D721Med (cell line): ENCODE measurements at regions not wholly inside any gene's neighbourhood (a gene's known extent, or its start where the extent isn't known, plus 50 kb on each side); places are given as distances from the start of the nearest gene placed in this dataset.

ENCODE experiments used
- DNase-seq: peaks from one replicate; pipeline ENCODE4 v3.0.0; 2011; ENCODE audit warnings: low spot score; ENCODE audit not compliant: insufficient read length
- FAIRE-seq: peaks from 2 replicates; lab custom pipeline; 2011; peaks lifted over from hg19 to GRCh38; lab: Jason Lieb, UNC
- TF ChIP-seq, protein P1 (sequence below): IDR thresholded peaks from 2 replicates; pipeline ENCODE4 v1.5.1; 2012; ENCODE audit warnings: mild to moderate bottlenecking, control low read depth; ENCODE audit not compliant: insufficient read depth; ENCODE audit errors: missing control alignments

DNA sequence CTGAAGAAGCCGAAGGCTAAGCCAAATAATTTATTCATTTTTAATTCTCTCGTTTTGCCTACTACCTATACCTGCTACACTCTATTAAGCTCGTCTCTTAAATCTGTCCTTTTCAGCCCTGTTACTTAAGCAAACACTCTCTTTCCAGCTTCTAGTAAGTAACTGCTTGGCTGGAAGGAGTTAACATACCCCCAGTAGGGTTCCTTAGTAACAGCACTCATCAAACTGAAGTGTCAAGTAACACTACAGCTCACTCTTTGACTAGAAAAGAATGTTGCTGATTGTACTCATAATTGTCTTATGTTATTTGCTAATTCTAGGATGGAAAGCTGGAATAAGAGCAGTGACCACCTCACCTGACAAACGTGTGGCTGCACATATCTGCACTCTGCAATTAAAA, 120.0 kb upstream of the SCN7A start:
- TF ChIP-seq, protein P1, sequence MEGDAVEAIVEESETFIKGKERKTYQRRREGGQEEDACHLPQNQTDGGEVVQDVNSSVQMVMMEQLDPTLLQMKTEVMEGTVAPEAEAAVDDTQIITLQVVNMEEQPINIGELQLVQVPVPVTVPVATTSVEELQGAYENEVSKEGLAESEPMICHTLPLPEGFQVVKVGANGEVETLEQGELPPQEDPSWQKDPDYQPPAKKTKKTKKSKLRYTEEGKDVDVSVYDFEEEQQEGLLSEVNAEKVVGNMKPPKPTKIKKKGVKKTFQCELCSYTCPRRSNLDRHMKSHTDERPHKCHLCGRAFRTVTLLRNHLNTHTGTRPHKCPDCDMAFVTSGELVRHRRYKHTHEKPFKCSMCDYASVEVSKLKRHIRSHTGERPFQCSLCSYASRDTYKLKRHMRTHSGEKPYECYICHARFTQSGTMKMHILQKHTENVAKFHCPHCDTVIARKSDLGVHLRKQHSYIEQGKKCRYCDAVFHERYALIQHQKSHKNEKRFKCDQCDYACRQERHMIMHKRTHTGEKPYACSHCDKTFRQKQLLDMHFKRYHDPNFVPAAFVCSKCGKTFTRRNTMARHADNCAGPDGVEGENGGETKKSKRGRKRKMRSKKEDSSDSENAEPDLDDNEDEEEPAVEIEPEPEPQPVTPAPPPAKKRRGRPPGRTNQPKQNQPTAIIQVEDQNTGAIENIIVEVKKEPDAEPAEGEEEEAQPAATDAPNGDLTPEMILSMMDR: no peak
- FAIRE-seq: no peak
- no peak for DNase-seq

DNA sequence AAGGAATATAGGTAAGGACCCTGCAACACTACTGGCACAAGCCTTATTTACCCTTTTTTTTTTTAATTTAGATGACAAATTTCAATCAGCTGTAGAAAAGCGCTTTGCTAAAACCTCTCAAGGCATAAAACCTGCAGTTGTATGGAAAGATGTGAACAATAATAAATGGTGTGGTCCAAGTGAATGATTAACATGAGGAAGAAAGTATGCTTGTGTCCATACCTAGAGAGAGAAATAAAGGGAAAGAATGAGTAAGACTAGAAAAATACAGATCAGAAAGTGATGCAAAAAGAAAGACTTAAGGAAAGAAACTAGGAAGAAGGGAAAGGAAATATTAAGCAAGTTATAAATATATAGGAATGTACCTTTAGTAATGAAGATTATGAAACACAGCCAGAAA, 119.2 kb upstream of the SCN7A start:
- DNase-seq (no peak), FAIRE-seq (no peak)
- TF ChIP-seq, protein P1: no peak

DNA sequence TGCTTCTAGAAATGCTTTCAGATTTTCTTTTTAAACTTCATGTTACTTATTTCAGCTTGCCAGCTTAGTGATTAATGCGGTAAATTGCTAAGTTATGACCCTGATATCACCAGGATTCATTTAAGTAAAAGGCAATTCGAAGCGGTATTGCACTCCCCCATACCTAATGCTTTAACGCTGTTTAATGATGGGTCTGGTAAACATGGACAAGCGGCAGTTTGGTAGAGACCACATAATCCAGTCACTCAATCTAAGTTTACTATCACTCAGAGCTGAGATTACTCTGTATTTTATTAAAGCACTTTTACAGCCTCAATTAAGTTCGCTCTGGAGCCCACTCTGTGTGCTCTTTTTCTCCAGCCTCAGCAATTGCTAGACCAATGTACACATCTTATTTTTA, 118.2 kb upstream of the SCN7A start:
- no peak for DNase-seq
- TF ChIP-seq, protein P1: no peak
- no peak for FAIRE-seq

DNA sequence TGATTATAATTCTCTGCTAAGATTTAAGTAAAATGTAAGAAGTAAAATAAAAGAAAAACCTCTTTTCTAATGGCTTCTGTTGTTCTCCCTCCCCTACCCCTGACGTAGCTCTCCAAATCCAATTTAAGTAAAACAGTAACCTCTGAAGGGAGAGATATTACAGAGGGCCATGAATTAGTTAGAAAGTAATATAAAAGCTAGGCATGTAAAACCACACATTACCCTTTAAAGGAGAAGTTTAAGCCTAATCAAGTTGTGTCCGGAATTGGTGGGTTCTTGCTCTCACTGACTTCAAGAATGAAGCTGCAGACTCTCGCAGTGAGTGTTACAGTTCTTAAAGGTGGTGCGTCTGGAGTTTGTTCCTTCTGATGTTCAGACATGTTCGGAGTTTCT, 116.9 kb upstream of the SCN7A start:
- DNase-seq (no peak), FAIRE-seq (no peak)
- TF ChIP-seq, protein P1: no peak

DNA sequence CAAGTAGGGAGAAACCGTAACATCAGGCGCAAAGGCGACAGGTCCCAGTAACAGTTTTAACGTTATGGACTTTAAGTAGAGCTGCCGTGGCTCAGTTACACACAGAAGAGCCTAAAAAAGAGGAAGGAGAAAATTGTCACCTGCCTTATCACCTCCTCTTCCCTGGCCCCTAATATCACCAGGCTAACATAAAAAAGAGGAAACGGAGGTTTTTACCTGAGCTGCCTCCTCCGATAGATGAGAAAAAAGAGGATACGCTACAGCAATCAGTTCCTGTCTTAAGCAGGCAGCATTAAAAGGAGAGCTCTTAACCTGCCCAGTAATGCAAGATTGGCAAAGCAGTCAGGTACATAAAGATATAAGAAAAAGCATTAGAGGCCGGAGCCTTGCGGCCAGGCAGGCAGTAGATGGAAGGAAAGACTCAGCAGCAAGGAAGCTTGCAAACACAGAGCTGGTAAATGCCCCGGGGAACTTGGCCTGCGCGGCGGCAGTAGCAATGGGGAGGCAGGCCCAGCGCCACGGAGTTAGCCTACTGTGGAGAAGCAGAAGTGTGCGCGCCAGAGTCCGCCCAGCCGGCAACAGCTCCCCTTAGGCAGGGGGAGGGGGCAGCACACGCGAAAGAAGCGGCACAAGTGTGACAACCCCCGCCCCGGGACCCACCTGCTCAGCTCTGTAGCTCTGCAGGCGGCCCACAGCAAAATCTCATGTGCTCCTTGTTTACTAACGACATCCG, 116.3 kb upstream of the SCN7A start:
- TF ChIP-seq, protein P1: no peak
- DNase-seq: no peak
- FAIRE-seq: no peak

DNA sequence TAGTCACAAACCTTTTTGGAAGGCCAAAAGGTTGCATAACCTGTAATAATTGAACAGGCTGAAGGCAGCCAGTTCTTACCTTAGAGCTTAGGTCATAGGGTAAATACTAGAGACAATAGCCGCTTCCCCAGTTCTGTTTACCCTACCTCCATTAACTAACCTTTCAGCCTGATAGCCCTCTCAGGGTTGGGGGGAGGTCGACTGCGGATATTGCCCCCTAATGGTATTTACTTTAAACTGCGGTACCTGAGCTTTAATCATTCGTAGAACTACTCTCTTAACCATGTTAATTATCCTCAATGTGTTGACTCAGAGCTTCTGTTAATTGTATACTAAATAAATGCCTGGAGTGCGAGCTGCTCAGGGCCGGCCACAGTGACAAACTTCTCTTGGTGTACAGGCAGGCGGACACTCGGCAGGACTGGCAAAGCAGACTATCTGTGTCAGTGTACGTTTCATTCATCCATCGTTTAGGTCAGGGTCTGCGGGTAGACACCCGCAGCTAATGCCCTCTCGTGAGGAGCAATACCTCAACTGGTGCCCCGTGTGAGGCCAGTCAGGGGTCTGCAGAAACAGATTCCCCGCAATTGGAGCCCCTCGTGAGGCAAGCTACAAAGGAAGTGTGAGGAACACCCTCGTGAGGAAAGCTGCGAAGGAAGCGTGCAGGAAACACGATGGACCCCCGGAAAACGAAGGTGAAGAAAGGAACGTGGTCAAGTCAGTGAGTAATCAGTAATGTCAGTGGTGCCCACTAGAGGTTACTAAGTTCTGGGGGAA, 115.3 kb upstream of the SCN7A start:
- no peak for DNase-seq
- TF ChIP-seq, protein P1: no peak
- FAIRE-seq: no peak

DNA sequence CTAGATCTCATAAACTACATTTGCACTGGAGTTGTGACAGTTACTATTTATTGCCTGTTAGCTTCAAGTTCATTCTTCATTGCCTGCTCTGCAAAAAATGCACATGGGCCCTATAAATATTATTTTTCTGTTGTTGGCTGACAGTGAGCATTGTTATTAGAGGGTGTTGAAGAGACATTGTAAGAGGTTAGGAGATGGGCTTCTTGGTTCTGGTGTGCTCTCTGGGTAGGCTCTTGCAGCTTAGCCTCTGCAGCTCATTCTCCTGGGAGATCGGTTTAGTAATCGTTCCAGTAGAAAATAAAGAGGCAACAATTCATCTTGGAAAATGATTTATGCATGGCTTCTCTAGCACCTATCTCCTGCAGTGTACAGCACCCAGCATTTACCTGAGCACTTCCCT, 113.8 kb upstream of the SCN7A start:
- TF ChIP-seq, protein P1: no peak
- FAIRE-seq (no peak), DNase-seq (no peak)
